ENCODE measurements at regions not wholly inside any gene's neighbourhood (a gene's known extent, or its start where the extent isn't known, plus 50 kb on each side); places are given as distances from the start of the nearest gene placed in this dataset.

- DNase-seq = no peak
Observed at GRCh38 chr19:31119951-31120690, 229.1 kb downstream of the TSHZ3 start.

- no peak for DNase-seq
Observed at GRCh38 chr19:31118986-31119385, 230.2 kb downstream of the TSHZ3 start.

GRCh38 chr19:31118287-31118955 lies 230.8 kb downstream of the TSHZ3 start:
- DNase-seq = no peak

- DNase-seq = no peak
Observed at GRCh38 chr19:31114585-31114984, 234.7 kb downstream of the TSHZ3 start.

GRCh38 chr19:31113293-31113692 lies 235.9 kb downstream of the TSHZ3 start:
- no peak for DNase-seq

GRCh38 chr19:31112158-31112557 lies 237.1 kb downstream of the TSHZ3 start:
- DNase-seq = no peak

- DNase-seq = no peak
Observed at GRCh38 chr19:31111741-31112140, 237.5 kb downstream of the TSHZ3 start.

GRCh38 chr19:31110336-31110735 lies 238.9 kb downstream of the TSHZ3 start:
- DNase-seq = no peak

GRCh38 chr19:31109636-31110035 lies 239.6 kb downstream of the TSHZ3 start:
- no peak for DNase-seq

GRCh38 chr19:31107096-31107495 lies 242.1 kb downstream of the TSHZ3 start:
- no peak for DNase-seq

- no peak for DNase-seq
Observed at GRCh38 chr19:31105761-31106160, 243.5 kb downstream of the TSHZ3 start.

- no peak for DNase-seq
Observed at GRCh38 chr19:31104451-31104850, 244.8 kb downstream of the TSHZ3 start.

GRCh38 chr19:31103228-31103627 lies 246.0 kb downstream of the TSHZ3 start:
- no peak for DNase-seq

GRCh38 chr19:31102674-31103073 lies 246.6 kb downstream of the TSHZ3 start:
- DNase-seq = no peak

GRCh38 chr19:31100981-31101380 lies 248.3 kb downstream of the TSHZ3 start:
- no peak for DNase-seq

- DNase-seq = no peak
Observed at GRCh38 chr19:31100206-31100590, 249.0 kb downstream of the TSHZ3 start.

GRCh38 chr19:31099515-31100205 lies 249.6 kb downstream of the TSHZ3 start:
- no peak for DNase-seq

- no peak for DNase-seq
Observed at GRCh38 chr19:31098836-31099235, 250.4 kb downstream of the TSHZ3 start.

- DNase-seq = no peak
Observed at GRCh38 chr19:31096935-31097545, 252.2 kb downstream of the TSHZ3 start.

- no peak for DNase-seq
Observed at GRCh38 chr19:31096062-31096830, 253.0 kb downstream of the TSHZ3 start.

- DNase-seq = no peak
Observed at GRCh38 chr19:31095100-31095804, 254.0 kb downstream of the TSHZ3 start.

GRCh38 chr19:31092274-31092673 lies 257.0 kb downstream of the TSHZ3 start:
- no peak for DNase-seq
